ENCODE measurements at regions not wholly inside any gene's neighbourhood (a gene's known extent, or its start where the extent isn't known, plus 50 kb on each side); places are given as distances from the start of the nearest gene placed in this dataset.
"Not testable (repeated sequence)": the region's sequence is repeated elsewhere in the genome, so short reads cannot be mapped to it uniquely, and the experiment has no call there.

- not testable (repeated sequence) for H3K27ac ChIP-seq (ENCODE audit: low read length); H3K79me2 ChIP-seq (ENCODE audit: insufficient read depth, low read length); H4K20me1 ChIP-seq (ENCODE audit: insufficient read depth, low read length); H3K4me2 ChIP-seq (ENCODE audit: insufficient read depth, low read length); H3K9me3 ChIP-seq (ENCODE audit: insufficient read depth, low read length, severe bottlenecking); H3K36me3 ChIP-seq (ENCODE audit: insufficient read depth, low read length); DNase-seq; H3K27me3 ChIP-seq (ENCODE audit: insufficient read depth, low read length, poor library complexity); H2AFZ ChIP-seq (ENCODE audit: low read depth, low read length); H3K4me1 ChIP-seq (ENCODE audit: insufficient read depth, low read length); ATAC-seq (ENCODE audit: insufficient read depth, low read depth); H3K9ac ChIP-seq (ENCODE audit: low read depth, low read length); H3K4me3 ChIP-seq (ENCODE audit: low read depth in 1 of 2, low read length in 2 of 2)
Measured at GRCh38 chr6:57942966-57943365, 625.5 kb downstream of the PRIM2 start.

DNA sequence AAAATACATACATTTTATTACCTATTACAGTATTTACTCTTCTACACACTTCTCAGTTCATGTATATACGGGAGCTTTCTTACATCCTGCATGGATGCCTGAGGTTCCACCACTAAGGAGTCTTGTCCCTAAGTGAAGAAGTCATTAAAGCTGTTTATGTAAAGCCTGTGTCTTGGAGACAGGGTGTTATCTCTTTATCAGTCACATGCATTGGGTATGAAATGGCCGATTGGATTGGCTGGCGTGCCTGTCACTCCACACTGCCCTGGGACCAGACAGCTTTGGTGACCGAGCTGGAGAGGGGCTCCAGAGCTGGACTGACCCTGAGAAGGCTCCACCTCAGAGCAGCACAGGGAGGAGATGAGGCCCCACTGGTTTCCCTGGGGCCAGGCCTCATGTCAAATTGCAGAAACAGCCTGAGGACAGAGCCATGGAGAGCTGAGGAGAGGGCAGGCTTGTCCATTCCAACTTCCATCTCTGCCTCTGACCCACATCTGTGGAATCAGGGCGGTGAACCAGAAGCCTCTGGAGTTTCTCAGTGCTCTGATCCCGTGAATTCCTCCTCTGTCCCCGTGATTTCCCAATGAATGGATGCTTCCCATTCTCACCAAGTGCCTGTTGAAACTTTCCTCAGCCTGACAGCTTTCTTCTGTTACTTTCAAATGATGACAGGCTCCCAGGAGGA, 628.8 kb downstream of the PRIM2 start:
- H3K9me3 ChIP-seq (ENCODE audit: insufficient read depth, low read length, severe bottlenecking); H3K9ac ChIP-seq (ENCODE audit: low read depth, low read length); H3K4me3 ChIP-seq (ENCODE audit: low read depth in 1 of 2, low read length in 2 of 2); H3K27ac ChIP-seq (ENCODE audit: low read length); H3K79me2 ChIP-seq (ENCODE audit: insufficient read depth, low read length); H2AFZ ChIP-seq (ENCODE audit: low read depth, low read length); H4K20me1 ChIP-seq (ENCODE audit: insufficient read depth, low read length); H3K27me3 ChIP-seq (ENCODE audit: insufficient read depth, low read length, poor library complexity); ATAC-seq (ENCODE audit: insufficient read depth, low read depth); DNase-seq; H3K4me1 ChIP-seq (ENCODE audit: insufficient read depth, low read length); H3K4me2 ChIP-seq (ENCODE audit: insufficient read depth, low read length): not testable (repeated sequence)
- peaks cover 15% of the 10 kb centered on the region; the same call in 1 of the 2 replicates for H3K36me3 ChIP-seq (ENCODE audit: insufficient read depth, low read length)

DNA sequence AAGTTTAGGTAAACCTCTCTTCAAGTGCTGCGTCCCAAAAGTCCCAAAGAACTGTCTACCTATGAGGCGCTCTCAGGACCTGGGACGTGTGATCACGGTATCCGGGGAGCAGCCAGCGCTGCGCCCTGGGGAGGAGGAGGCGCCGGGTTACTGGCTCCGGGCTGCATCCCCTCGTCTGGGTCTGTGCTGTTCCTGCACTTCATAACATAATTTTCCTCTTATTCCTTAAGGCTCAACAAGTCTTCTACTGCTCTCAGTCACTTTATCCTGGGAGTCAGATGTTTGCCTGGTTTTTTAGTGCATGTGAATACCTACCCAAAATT, 629.3 kb downstream of the PRIM2 start:
- not testable (repeated sequence) for H2AFZ ChIP-seq (ENCODE audit: low read depth, low read length); DNase-seq; H3K79me2 ChIP-seq (ENCODE audit: insufficient read depth, low read length); H3K27ac ChIP-seq (ENCODE audit: low read length); H4K20me1 ChIP-seq (ENCODE audit: insufficient read depth, low read length); H3K4me2 ChIP-seq (ENCODE audit: insufficient read depth, low read length); H3K4me1 ChIP-seq (ENCODE audit: insufficient read depth, low read length); H3K27me3 ChIP-seq (ENCODE audit: insufficient read depth, low read length, poor library complexity); H3K9me3 ChIP-seq (ENCODE audit: insufficient read depth, low read length, severe bottlenecking); H3K4me3 ChIP-seq (ENCODE audit: low read depth in 1 of 2, low read length in 2 of 2); H3K9ac ChIP-seq (ENCODE audit: low read depth, low read length); ATAC-seq (ENCODE audit: insufficient read depth, low read depth)
- peaks cover 15% of the 10 kb centered on the region; the same call in 1 of the 2 replicates for H3K36me3 ChIP-seq (ENCODE audit: insufficient read depth, low read length)

DNA sequence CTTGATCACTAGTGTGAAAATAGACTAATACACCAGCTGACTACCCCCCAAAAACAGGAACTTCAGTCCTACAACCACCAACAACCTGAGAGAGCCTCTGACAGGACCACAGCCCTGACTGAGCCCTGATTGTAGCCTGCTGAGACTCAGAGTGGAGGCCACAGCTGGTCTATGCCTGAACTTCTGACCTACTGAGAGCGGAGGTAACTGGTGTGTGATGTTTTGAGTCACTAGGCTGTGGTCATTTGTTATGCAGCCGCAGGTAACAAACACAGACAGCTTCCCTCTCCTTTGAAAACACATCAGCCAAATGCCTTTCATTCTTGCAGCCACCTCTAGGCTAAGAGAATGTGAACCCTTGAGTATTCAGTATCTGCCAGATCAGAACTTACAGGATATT, 631.1 kb downstream of the PRIM2 start:
- not testable (repeated sequence) for H3K4me2 ChIP-seq (ENCODE audit: insufficient read depth, low read length); H3K9ac ChIP-seq (ENCODE audit: low read depth, low read length); H2AFZ ChIP-seq (ENCODE audit: low read depth, low read length); ATAC-seq (ENCODE audit: insufficient read depth, low read depth); H3K27ac ChIP-seq (ENCODE audit: low read length); DNase-seq; H3K27me3 ChIP-seq (ENCODE audit: insufficient read depth, low read length, poor library complexity); H4K20me1 ChIP-seq (ENCODE audit: insufficient read depth, low read length); H3K4me1 ChIP-seq (ENCODE audit: insufficient read depth, low read length); H3K79me2 ChIP-seq (ENCODE audit: insufficient read depth, low read length); H3K4me3 ChIP-seq (ENCODE audit: low read depth in 1 of 2, low read length in 2 of 2); H3K9me3 ChIP-seq (ENCODE audit: insufficient read depth, low read length, severe bottlenecking)
- H3K36me3 ChIP-seq (ENCODE audit: insufficient read depth, low read length) = peaks cover 15% of the 10 kb centered on the region; the same call in 1 of the 2 replicates

DNA sequence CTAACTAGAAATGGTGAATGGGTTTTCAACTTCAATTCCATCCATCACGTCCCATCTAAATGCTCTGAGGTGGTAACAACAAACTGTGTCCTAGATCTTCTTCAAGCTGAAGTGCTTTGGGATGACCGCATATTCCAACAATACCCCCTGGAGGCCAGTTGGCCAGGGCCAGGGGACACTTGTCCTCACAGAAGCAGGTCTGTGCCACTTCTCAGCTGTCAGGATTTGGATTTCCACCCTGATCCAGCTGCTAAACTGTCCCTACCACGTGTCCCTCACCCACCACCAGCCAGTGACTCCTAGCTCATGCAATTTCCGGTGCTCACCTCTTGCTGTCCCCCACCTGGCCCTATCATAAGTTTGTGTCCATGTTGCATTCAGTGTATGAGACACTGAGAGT, 633.0 kb downstream of the PRIM2 start:
- not testable (repeated sequence) for DNase-seq; H3K27me3 ChIP-seq (ENCODE audit: insufficient read depth, low read length, poor library complexity); H4K20me1 ChIP-seq (ENCODE audit: insufficient read depth, low read length); H3K4me3 ChIP-seq (ENCODE audit: low read depth in 1 of 2, low read length in 2 of 2); H3K27ac ChIP-seq (ENCODE audit: low read length); H2AFZ ChIP-seq (ENCODE audit: low read depth, low read length); H3K4me2 ChIP-seq (ENCODE audit: insufficient read depth, low read length); ATAC-seq (ENCODE audit: insufficient read depth, low read depth); H3K9ac ChIP-seq (ENCODE audit: low read depth, low read length); H3K79me2 ChIP-seq (ENCODE audit: insufficient read depth, low read length); H3K4me1 ChIP-seq (ENCODE audit: insufficient read depth, low read length); H3K9me3 ChIP-seq (ENCODE audit: insufficient read depth, low read length, severe bottlenecking)
- H3K36me3 ChIP-seq (ENCODE audit: insufficient read depth, low read length) = peaks cover 15% of the 10 kb centered on the region; the same call in 1 of the 2 replicates

DNA sequence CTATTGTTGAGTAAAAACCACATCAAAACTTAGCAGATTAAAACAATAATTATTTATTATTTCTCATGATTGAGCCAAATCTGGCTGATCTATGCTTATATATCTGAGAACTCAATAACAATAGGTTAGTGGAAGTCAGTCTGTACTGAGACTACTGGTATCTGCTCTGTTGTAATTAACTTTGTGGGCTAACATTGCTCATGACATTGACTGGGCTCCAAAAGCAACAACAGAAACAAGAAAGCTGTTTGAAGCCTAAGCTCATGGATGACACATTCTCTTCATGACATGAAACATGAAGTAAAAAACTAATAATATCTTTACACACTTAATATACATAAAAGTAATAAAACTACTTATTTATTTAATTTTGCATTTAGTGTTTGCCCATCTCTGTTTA, 649.3 kb downstream of the PRIM2 start:
- H3K36me3 ChIP-seq (ENCODE audit: insufficient read depth, low read length); H3K9ac ChIP-seq (ENCODE audit: low read depth, low read length); H3K9me3 ChIP-seq (ENCODE audit: insufficient read depth, low read length, severe bottlenecking); DNase-seq; H3K4me1 ChIP-seq (ENCODE audit: insufficient read depth, low read length); H3K79me2 ChIP-seq (ENCODE audit: insufficient read depth, low read length); H4K20me1 ChIP-seq (ENCODE audit: insufficient read depth, low read length); H2AFZ ChIP-seq (ENCODE audit: low read depth, low read length); H3K27me3 ChIP-seq (ENCODE audit: insufficient read depth, low read length, poor library complexity); H3K4me2 ChIP-seq (ENCODE audit: insufficient read depth, low read length); H3K4me3 ChIP-seq (ENCODE audit: low read depth in 1 of 2, low read length in 2 of 2); ATAC-seq (ENCODE audit: insufficient read depth, low read depth); H3K27ac ChIP-seq (ENCODE audit: low read length): not testable (repeated sequence)

- H3K9me3 ChIP-seq (ENCODE audit: insufficient read depth, low read length, severe bottlenecking); H3K27me3 ChIP-seq (ENCODE audit: insufficient read depth, low read length, poor library complexity); ATAC-seq (ENCODE audit: insufficient read depth, low read depth); H2AFZ ChIP-seq (ENCODE audit: low read depth, low read length); H3K4me1 ChIP-seq (ENCODE audit: insufficient read depth, low read length); H3K79me2 ChIP-seq (ENCODE audit: insufficient read depth, low read length); H3K36me3 ChIP-seq (ENCODE audit: insufficient read depth, low read length); H4K20me1 ChIP-seq (ENCODE audit: insufficient read depth, low read length); H3K27ac ChIP-seq (ENCODE audit: low read length); H3K4me2 ChIP-seq (ENCODE audit: insufficient read depth, low read length); DNase-seq; H3K4me3 ChIP-seq (ENCODE audit: low read depth in 1 of 2, low read length in 2 of 2); H3K9ac ChIP-seq (ENCODE audit: low read depth, low read length): not testable (repeated sequence)
Measured at GRCh38 chr6:57971956-57972355, 654.5 kb downstream of the PRIM2 start.

Measured in DND-41 (cell line).